Dendritic cell treated with granulocyte-macrophage colony-stimulating factor and Interleukin-4, amounts not matched to agents 40 ng/mL and 50 ng/mL, for 4 days (primary cell): ENCODE measurements at regions not wholly inside any gene's neighbourhood (a gene's known extent, or its start where the extent isn't known, plus 50 kb on each side); places are given as distances from the start of the nearest gene placed in this dataset.

Source experiments
- H3K27ac Mint-ChIP-seq: one replicate; pipeline ENCODE4 v1.8.0; 2022; ENCODE audit warnings: mild to moderate bottlenecking, mixed read lengths
- H3K27me3 Mint-ChIP-seq: one replicate; pipeline ENCODE4 v1.8.0; 2022; ENCODE audit warnings: mild to moderate bottlenecking, mixed read lengths
- H3K36me3 Mint-ChIP-seq: one replicate; pipeline ENCODE4 v1.8.0; 2022; ENCODE audit warnings: low read depth, mixed read lengths
- H3K4me1 Mint-ChIP-seq: one replicate; pipeline ENCODE4 v1.8.0; 2022; ENCODE audit warnings: low read depth, mixed read lengths
- H3K4me3 Mint-ChIP-seq: one replicate; pipeline ENCODE4 v1.8.0; 2022; ENCODE audit warnings: mild to moderate bottlenecking, moderate library complexity, mixed read lengths
- H3K9me3 Mint-ChIP-seq: one replicate; pipeline ENCODE4 v1.8.0; 2022; ENCODE audit warnings: mixed read lengths
- intact Hi-C: fragments of 100-400 bp; cut with micrococcal nuclease; formaldehyde crosslinking; loops from one replicate; pipeline ENCODE4 v1.15.0; 2022

- Mint-ChIP-seq H3K4me3 (no peak overlapping the region), H3K27me3 (peaks cover 13% of the 10 kb centered on the region), H3K4me1 (peaks cover 29% of the 10 kb centered on the region), H3K27ac (no peak overlapping the region), H3K9me3 (no peaks in the 10 kb centered on the region), H3K36me3 (peaks cover 7% of the 10 kb centered on the region)
- intact Hi-C loops = no loop called here
Observed at GRCh38 chr14:101123618-101124510, 220.3 kb upstream of the RTL1 start.

- H3K9me3 Mint-ChIP-seq = no peaks in the 10 kb centered on the region
- H3K36me3 Mint-ChIP-seq = no peaks in the 10 kb centered on the region
- intact Hi-C loops = no loop called here
- H3K27me3 Mint-ChIP-seq = peaks cover 21% of the 10 kb centered on the region
- H3K4me3 Mint-ChIP-seq = no peak overlapping the region
- H3K4me1 Mint-ChIP-seq = peaks cover 19% of the 10 kb centered on the region
- H3K27ac Mint-ChIP-seq = no peak overlapping the region
Observed at GRCh38 chr14:101124815-101125214, 221.3 kb upstream of the RTL1 start.

GRCh38 chr14:101125313-101125712 lies 221.8 kb upstream of the RTL1 start:
- H3K27me3 Mint-ChIP-seq = peaks cover 26% of the 10 kb centered on the region
- intact Hi-C loops = no loop called here

GRCh38 chr14:101125719-101126651 lies 222.5 kb upstream of the RTL1 start:
- no peaks in the 10 kb centered on the region for H3K9me3 Mint-ChIP-seq
- peaks cover 7% of the 10 kb centered on the region for H3K4me1 Mint-ChIP-seq
- no peak overlapping the region for H3K4me3 Mint-ChIP-seq
- H3K27ac Mint-ChIP-seq = no peak overlapping the region
- H3K27me3 Mint-ChIP-seq = peaks cover 28% of the 10 kb centered on the region
- H3K36me3 Mint-ChIP-seq = no peaks in the 10 kb centered on the region
- intact Hi-C loops = no loop called here

More at GRCh38 chr14:101125313-101125712, 221.8 kb upstream of the RTL1 start:
- H3K36me3 Mint-ChIP-seq = no peaks in the 10 kb centered on the region
- H3K4me1 Mint-ChIP-seq = peaks cover 14% of the 10 kb centered on the region
- H3K27ac Mint-ChIP-seq = no peak overlapping the region
- no peak overlapping the region for H3K4me3 Mint-ChIP-seq
- no peaks in the 10 kb centered on the region for H3K9me3 Mint-ChIP-seq

GRCh38 chr14:101126731-101127130 lies 223.2 kb upstream of the RTL1 start:
- intact Hi-C loops = no loop called here
- Mint-ChIP-seq H3K4me1 (peaks cover under 1% of the 10 kb centered on the region), H3K36me3 (no peaks in the 10 kb centered on the region), H3K9me3 (no peaks in the 10 kb centered on the region), H3K27me3 (peaks cover 28% of the 10 kb centered on the region), H3K4me3 (no peak overlapping the region), H3K27ac (no peak overlapping the region)

- intact Hi-C loops = no loop called here
- peaks cover 28% of the 10 kb centered on the region for H3K27me3 Mint-ChIP-seq
- no peaks in the 10 kb centered on the region for H3K9me3 Mint-ChIP-seq
- H3K4me1 Mint-ChIP-seq = no peaks in the 10 kb centered on the region
- no peak overlapping the region for H3K4me3 Mint-ChIP-seq
- no peaks in the 10 kb centered on the region for H3K36me3 Mint-ChIP-seq
- no peak overlapping the region for H3K27ac Mint-ChIP-seq
Observed at GRCh38 chr14:101127224-101127623, 223.7 kb upstream of the RTL1 start.

GRCh38 chr14:101128478-101129321 lies 225.2 kb upstream of the RTL1 start:
- no peak overlapping the region for H3K4me3 Mint-ChIP-seq

GRCh38 chr14:101129521-101130167 lies 226.1 kb upstream of the RTL1 start:
- H3K4me3 Mint-ChIP-seq = no peak overlapping the region
- H3K9me3 Mint-ChIP-seq = no peaks in the 10 kb centered on the region
- H3K27ac Mint-ChIP-seq = no peak overlapping the region
- H3K4me1 Mint-ChIP-seq = peaks cover 3% of the 10 kb centered on the region
- H3K27me3 Mint-ChIP-seq = peaks cover 32% of the 10 kb centered on the region
- intact Hi-C loops = no loop called here
- no peaks in the 10 kb centered on the region for H3K36me3 Mint-ChIP-seq

More at GRCh38 chr14:101128478-101129321, 225.2 kb upstream of the RTL1 start:
- Mint-ChIP-seq H3K36me3 (no peaks in the 10 kb centered on the region), H3K4me1 (no peaks in the 10 kb centered on the region), H3K27ac (no peak overlapping the region), H3K27me3 (peaks cover 28% of the 10 kb centered on the region), H3K9me3 (no peaks in the 10 kb centered on the region)
- intact Hi-C loops = no loop called here

GRCh38 chr14:101130861-101131260 lies 227.3 kb upstream of the RTL1 start:
- H3K4me1 Mint-ChIP-seq = peaks cover 6% of the 10 kb centered on the region
- intact Hi-C loops = no loop called here
- H3K27ac Mint-ChIP-seq = no peak overlapping the region
- H3K27me3 Mint-ChIP-seq = peaks cover 34% of the 10 kb centered on the region
- no peak overlapping the region for H3K4me3 Mint-ChIP-seq
- H3K9me3 Mint-ChIP-seq = no peaks in the 10 kb centered on the region
- no peaks in the 10 kb centered on the region for H3K36me3 Mint-ChIP-seq

GRCh38 chr14:101131451-101131916 lies 228.0 kb upstream of the RTL1 start:
- peaks cover 6% of the 10 kb centered on the region for H3K4me1 Mint-ChIP-seq
- peaks cover 34% of the 10 kb centered on the region for H3K27me3 Mint-ChIP-seq
- no peak overlapping the region for H3K27ac Mint-ChIP-seq
- no peaks in the 10 kb centered on the region for H3K9me3 Mint-ChIP-seq
- H3K36me3 Mint-ChIP-seq = no peaks in the 10 kb centered on the region
- no peak overlapping the region for H3K4me3 Mint-ChIP-seq
- intact Hi-C loops = no loop called here

- intact Hi-C loops = no loop called here
- Mint-ChIP-seq H3K4me3 (no peak overlapping the region), H3K36me3 (no peaks in the 10 kb centered on the region), H3K27me3 (peaks cover 32% of the 10 kb centered on the region), H3K27ac (no peak overlapping the region), H3K4me1 (peaks cover 6% of the 10 kb centered on the region), H3K9me3 (no peaks in the 10 kb centered on the region)
Observed at GRCh38 chr14:101132051-101132571, 228.6 kb upstream of the RTL1 start.

- intact Hi-C loops = no loop called here
Observed at GRCh38 chr14:101132588-101132987, 229.1 kb upstream of the RTL1 start.

GRCh38 chr14:101133068-101133467 lies 229.5 kb upstream of the RTL1 start:
- Mint-ChIP-seq H3K4me1 (peaks cover 6% of the 10 kb centered on the region), H3K27me3 (peaks cover 28% of the 10 kb centered on the region), H3K27ac (no peak overlapping the region), H3K9me3 (no peaks in the 10 kb centered on the region), H3K4me3 (no peak overlapping the region), H3K36me3 (no peaks in the 10 kb centered on the region)
- intact Hi-C loops = no loop called here

More at GRCh38 chr14:101132588-101132987, 229.1 kb upstream of the RTL1 start:
- Mint-ChIP-seq H3K4me3 (no peak overlapping the region), H3K4me1 (peaks cover 6% of the 10 kb centered on the region), H3K27me3 (peaks cover 32% of the 10 kb centered on the region), H3K36me3 (no peaks in the 10 kb centered on the region), H3K27ac (no peak overlapping the region), H3K9me3 (no peaks in the 10 kb centered on the region)
